Inflammatory macrophage treated with lipopolysaccharide for 4 hours (primary cell): ENCODE measurements at regions not wholly inside any gene's neighbourhood (a gene's known extent, or its start where the extent isn't known, plus 50 kb on each side); places are given as distances from the start of the nearest gene placed in this dataset.
A peak's percentile ranks its signal among the peaks of the same experiment; 100 is the strongest.

Experiments used
- DNase-seq: peaks from one replicate; pipeline ENCODE4 v3.0.0-alpha.2; 2020

DNA sequence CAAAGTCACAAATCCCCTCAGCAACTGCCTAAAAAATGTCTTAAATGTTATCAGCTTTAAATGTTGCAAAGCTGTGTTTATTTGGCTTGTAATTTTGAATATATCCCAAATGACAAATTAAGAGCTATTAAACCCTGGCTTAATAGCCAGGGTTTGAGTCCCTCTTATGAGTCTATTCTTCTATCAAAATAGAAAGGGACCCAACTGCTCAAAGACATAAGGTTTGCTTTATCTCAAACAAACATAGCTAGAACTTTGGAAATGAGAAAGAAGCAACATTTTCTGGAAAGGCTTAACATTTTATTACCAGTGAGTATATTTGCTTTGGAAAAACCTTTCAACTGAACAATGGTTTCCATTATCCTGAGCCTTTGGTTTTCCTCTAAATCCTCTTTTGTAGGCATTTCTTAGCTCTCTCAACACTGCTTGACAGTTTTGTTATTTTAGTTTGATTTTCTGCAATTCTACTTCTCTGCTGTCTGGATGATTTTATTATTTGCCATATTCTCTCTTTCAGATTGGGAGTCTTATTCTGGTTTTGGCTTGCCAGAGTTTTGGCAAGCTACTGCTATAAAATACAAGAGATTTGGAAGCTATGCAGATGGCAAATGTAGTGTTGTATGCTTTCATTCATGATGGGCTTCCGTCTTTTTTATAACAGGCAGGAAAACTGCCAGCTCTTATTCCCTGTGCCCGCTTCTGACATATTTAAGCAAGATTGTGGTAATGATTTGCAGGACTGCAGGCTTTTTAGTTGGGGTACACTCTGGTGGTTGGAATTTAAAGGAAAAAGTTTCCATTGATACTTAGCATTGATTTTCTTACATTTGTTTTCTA, 734.9 kb downstream of the DTWD2 start:
- DNase-seq, result no peak

DNA sequence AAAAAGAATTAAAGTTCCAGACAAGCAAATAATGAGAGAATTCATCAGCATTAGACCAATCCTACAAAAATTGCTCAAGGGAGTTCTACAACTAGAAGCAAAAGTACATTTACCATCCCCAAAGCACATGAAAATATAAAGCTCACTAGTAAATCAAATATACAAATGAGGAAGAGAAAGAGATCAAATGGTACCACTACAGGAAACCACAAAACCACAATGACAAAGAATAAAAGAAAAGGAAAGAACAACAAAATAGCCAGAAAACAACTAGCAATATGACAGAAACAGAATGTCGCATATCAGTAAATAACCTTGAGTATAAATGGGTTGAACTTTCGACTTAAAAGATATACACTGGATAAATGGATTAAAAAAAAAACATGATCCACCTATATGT, 739.0 kb downstream of the DTWD2 start:
- DNase-seq, result peak; percentile 1

DNA sequence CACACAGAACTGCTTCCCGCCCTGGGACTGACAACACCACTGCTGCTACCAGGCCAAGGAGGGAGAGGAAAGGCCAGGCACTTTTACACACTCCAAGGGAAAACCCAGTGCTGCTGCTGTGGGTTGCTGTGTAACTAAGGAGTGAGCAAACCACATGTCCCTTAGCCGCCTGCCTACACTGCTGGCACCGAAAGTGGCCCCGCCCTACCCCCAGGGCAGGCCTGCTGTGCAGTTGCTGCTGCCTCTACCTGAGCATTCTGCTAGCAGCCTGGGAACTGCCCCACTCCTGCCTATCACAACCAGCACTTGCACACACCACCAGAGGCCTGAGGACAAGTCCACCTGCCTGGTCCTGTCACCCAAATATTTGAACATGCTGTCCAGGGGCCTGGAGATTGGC, 740.9 kb downstream of the DTWD2 start:
- no peak for DNase-seq

- no peak for DNase-seq
These were observed 744.7 kb downstream of the DTWD2 start for GRCh38 chr5:118243613-118244012.

- no peak for DNase-seq
These were observed 745.3 kb downstream of the DTWD2 start for GRCh38 chr5:118243068-118243467.

GRCh38 chr5:118236108-118236849, 752.1 kb downstream of the DTWD2 start:
- no peak for DNase-seq

DNA sequence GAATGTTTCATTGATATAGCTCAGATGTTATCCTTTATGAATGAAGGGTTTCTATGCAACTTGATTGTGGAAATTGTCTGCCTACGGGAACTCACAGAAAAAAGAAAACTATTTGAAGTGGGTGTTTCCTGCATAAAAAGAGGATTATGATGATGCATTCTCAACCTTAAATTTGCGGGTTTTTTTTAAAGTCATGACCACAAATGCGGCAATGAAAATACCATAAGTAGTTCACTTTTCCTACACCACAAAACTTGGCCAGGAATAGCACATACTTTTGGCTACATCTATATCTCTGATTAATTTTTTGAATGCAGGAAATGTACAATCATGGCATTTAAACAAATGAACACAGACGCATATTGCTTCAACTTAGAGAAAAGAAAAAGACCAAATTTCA, 754.7 kb downstream of the DTWD2 start:
- DNase-seq, result no peak

- no peak for DNase-seq
These were observed 759.9 kb downstream of the DTWD2 start for GRCh38 chr5:118228489-118228888.

GRCh38 chr5:118224546-118224945, 763.8 kb downstream of the DTWD2 start:
- no peak for DNase-seq

DNA sequence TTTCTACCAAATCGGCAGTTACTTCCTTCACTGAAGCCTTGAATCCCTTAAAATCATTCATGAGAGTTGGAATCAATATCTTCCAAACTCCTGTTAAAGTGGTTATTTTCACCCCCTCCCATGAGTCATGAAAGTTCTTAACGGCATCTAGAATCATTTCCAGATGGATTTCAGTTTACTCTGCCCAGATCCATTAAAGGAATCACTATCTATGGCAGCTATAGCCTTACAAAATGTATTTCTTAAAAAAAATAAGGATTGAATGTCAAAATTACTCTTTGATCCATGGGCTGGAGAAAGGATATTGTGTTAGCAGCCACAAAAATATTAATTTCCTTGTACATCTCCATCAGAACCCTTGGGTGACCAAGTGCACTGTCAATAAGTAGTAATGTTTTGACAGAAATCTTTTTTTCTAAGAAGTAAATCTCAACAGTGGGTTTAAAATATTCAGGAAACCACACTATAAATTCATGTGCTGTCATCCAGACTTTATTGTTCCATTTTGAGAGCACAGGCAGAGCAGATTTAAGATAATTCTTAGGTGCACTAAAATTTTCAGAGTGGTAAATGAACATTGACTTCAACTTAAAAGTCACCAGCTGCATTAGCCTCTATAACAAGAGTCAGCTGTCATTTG, 767.7 kb downstream of the DTWD2 start:
- no peak for DNase-seq

- no peak for DNase-seq
These were observed 776.7 kb downstream of the DTWD2 start for GRCh38 chr5:118211606-118212005.

DNA sequence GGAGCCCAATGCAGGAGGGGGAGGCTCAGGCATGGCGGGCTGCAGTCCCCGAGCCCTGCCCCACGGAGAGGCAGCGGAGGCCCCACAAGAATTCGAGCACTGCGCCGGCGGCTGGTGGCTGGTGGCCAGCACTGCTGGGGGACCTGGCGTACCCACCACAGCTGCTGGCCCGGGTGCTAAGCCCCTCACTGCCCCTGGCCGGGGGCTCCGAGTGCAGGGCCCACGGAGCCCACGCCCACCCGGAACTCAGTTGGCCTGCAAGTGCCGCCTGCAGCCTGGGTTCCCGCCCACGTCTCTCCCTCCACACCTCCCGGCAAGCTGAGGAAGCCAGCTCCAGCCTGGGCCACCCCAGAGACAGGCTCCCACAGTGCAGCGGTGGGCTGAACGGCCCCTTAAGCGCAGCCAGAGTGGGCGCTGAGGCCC, 780.3 kb downstream of the DTWD2 start:
- DNase-seq, result no peak

DNA sequence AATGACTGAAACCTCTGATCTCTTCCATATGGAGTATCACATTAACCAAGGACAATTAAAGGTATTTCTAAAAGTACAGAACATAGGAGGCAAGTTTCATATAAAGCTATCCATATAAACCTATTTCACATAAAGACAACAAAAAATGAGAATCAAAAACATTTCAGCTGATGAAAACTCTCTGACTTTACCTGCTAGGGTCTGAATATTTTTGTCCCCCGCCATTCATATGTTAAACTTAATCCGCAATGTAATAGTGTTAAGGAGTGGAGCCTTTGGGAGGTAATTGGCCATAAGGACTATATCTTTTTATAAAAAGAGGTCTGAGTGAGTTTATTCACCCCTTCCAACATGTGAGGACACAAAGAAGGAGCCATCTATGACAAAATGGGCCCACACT, 788.5 kb downstream of the DTWD2 start:
- no peak for DNase-seq

- DNase-seq, result no peak
These were observed 792.1 kb downstream of the DTWD2 start for GRCh38 chr5:118196229-118196628.

GRCh38 chr5:118195211-118195610, 793.1 kb downstream of the DTWD2 start:
- DNase-seq, result no peak

DNA sequence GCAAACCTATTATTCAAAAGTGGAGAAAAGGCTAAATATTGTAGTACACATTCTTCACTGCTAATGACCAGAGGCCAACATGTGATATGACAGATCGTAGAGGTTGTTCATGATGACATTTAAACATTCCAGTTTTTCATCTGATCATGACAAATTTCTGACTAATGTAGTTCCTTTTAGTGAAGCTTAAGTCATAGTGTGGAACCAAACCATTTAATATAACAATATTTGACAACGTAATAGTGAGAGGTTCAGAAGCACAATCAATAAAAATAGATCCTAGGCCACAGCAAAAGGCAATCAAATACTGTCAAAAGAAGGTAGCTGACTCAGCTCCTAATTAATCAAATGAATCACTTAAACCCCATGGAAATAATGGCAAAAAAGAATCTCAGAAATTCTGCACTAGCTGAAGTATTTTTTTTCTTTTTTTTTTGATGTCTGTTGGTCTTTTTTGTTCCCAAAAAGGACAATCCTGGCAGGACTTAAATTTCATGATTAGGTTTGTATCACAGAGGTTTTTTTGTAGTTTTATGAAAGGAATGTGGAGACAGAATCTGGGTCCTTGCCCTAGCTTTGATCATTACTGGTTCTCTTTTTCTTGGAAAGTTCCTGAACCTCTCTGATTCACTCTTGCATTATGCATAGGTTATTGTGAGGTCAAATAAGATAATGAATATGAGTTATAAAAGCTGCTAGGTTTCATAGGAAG, 795.0 kb downstream of the DTWD2 start:
- DNase-seq, result no peak

GRCh38 chr5:118185018-118185417, 803.3 kb downstream of the DTWD2 start:
- DNase-seq, result no peak

GRCh38 chr5:118176146-118176545, 812.2 kb downstream of the DTWD2 start:
- DNase-seq, result no peak

DNA sequence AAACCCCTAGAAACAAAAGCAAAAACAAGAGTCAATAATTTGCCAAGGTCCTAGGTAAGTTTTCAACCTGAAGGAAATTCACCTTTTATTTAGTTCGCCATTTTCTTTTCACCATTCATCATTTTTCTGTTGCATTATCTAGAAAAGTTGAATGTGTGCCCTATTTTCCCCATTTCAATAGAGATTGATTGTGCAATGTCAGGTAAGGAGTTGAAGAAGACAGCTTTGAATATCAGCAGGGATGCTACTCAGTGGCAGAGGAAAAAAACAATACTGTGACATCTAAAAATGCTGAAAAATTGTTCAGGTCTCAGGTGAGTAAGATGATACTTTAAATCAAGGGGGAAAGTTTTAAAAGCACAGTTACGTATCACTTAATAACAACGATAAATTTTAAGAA, 813.7 kb downstream of the DTWD2 start:
- no peak for DNase-seq

DNA sequence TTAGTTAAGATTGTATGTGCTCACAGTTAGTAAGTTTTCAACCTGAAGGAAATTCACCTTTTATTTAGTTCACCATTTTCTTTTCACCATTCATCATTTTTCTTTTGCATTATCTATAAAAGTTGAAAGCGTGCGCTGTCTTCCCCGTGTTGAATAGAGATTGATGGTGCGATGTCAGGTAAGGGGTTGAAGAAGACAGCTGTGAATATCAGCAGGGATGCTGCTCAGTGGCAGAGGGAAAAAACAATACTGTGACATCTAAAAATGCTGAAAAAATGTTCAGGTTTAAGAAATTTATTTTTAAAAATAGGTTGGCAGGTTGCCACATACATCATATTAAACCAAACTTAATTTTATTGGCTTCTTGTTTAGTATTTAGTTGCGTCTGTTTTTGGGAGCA, 815.0 kb downstream of the DTWD2 start:
- no peak for DNase-seq

DNA sequence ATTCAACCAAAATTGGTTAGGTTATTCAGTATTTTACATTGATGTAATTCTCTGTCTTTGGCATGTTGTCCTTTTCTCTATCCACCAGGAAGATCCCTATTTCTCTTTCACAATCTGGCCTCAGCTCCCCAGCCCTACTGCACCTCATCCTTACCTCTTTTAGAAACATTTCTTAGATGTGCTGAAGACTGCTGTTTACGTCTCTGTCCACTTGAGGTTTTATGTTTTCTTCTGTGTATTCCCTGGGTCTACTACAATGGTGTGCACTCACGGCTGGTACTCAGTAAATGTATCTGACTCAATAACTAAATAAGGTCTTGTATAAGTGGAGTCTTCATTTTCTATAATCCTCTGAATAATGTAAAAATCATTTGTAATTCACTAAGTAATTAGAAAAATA, 822.7 kb downstream of the DTWD2 start:
- DNase-seq, result no peak

DNA sequence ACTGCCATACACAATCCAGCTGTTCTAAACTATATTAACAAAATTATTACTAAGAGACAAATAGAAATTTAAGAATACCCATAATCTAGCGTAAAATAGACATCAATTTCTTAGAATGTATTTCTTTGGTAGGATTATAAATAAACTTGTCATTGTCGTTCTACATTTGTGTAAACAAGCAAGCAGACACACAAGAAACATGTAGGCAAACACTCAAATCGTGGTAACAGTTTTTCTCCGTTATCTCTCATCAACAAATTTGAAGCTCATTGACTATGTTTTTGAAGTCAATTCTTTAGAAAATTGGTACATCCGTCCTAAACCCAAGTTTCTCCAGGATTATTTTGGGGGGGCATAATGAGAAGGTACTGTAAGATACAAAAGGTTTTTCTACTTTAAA, 832.2 kb downstream of the DTWD2 start:
- DNase-seq, result no peak

DNA sequence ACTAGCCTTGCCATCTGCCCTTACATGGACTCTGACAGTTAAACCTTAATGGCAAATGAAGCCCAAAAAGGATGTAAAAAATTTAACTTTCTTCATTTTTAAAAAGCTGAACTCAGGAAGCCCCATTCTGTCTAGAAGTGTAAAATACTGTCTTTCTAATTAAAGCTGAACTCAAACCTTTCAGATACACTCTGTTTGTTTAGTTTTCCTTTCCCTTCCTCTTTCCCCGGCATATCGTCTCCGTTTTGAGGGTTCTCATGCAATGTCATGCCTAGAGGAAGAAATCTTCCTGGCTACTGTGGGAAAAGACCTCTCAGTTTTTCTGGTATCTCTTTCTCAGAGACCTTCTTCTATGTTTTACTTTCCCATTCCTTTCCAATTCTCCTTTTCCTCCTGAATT, 841.5 kb downstream of the DTWD2 start:
- DNase-seq, result no peak
